ENCODE measurements at regions not wholly inside any gene's neighbourhood (a gene's known extent, or its start where the extent isn't known, plus 50 kb on each side); places are given as distances from the start of the nearest gene placed in this dataset.

DNA sequence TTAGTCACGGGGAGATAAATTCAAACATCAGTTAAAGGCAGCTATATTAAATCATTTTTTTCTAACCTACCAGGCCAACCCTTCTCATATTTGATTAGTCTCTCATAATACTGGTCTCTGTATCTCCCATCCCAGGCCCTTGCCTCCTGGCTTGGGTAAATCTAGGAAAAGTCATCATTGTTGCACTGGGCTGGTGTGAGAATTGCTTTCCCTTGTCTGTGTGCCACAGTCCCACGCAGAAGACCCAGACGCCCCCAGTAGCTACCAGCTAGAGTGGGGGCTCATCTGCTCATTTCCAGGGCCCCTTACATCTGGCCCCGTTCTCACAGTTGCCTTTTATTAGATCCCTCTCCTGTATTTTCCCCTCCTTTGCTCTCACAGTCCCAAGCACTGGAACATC, 67.6 kb upstream of the VIPR2 start:
- no peaks in the 10 kb centered on the region; the same call in 1 of the 2 replicates for H3K27me3 ChIP-seq (replicated peaks; ENCODE audit: control insufficient read depth, insufficient read depth, low read length)
- H3K36me3 ChIP-seq (ENCODE audit: control insufficient read depth, insufficient read depth, low read length), result no peaks in the 10 kb centered on the region
- intact Hi-C loops (cut with micrococcal nuclease; ENCODE audit: unreplicated experiment), result no loop called here
- TF ChIP-seq CTCF (IDR thresholded peaks at IDR 0.05; ENCODE audit: insufficient read depth in 1 of 2, low read depth in 1 of 2, low read length in 1 of 2, severe bottlenecking in 1 of 2, unreplicated experiment in 1 of 2), result no peak
- ChIA-PET POLR2A (no interaction called here), CTCF (no interaction called here)
- no peak overlapping the region for H3K4me3 ChIP-seq (ENCODE audit: low read depth, low read length)
- Mint-ChIP-seq H3K27me3 (ENCODE audit: insufficient read depth, unreplicated experiment) (no peaks in the 10 kb centered on the region), H3K27ac (ENCODE audit: unreplicated experiment) (no peak overlapping the region), H3K4me3 (ENCODE audit: unreplicated experiment) (no peak overlapping the region), H3K4me1 (ENCODE audit: low read depth, unreplicated experiment) (no peaks in the 10 kb centered on the region), H3K36me3 (ENCODE audit: insufficient read depth, unreplicated experiment) (no peaks in the 10 kb centered on the region), H3K9me3 (ENCODE audit: unreplicated experiment) (no peaks in the 10 kb centered on the region)
- H3K4me1 ChIP-seq, result no peaks in the 10 kb centered on the region
- no peaks in the 10 kb centered on the region for H3K9me3 ChIP-seq
- no peak for DNase-seq
- BruUV-seq (replicated peaks), result no TSS peak

DNA sequence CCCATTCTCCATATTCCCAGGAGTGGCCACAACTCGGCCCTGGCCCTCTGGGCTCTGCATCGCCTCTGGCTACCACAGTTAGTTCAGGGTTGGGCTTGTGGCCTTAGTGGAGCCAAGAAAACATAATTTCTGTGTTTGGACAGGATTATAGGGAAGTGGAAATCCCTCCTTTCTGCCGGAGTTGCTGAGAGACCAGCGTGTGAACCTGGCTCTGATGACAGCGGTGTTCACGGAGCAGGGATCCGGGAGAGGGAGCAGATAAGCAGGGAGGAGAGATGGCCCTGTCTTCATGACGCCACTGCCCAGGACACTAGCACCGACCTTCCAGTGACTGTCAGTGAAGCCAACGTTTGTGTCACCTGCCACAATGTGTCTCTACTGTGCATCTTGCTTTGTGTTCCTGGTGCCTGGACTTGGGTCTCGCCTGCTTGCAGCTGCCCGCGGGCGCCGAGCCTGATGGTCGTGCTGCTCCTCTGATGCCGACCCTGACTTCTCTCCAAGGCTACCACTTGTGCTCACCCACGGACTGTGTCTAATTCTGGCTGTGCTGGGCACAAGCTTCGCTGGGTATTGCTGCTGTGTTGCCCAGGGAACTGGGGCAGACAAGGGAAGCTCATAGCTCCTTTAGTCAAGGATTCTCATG, 67.0 kb upstream of the VIPR2 start:
- Mint-ChIP-seq H3K27me3 (ENCODE audit: insufficient read depth, unreplicated experiment) (no peaks in the 10 kb centered on the region), H3K4me3 (ENCODE audit: unreplicated experiment) (no peak overlapping the region), H3K4me1 (ENCODE audit: low read depth, unreplicated experiment) (no peaks in the 10 kb centered on the region), H3K27ac (ENCODE audit: unreplicated experiment) (no peak overlapping the region), H3K9me3 (ENCODE audit: unreplicated experiment) (no peaks in the 10 kb centered on the region), H3K36me3 (ENCODE audit: insufficient read depth, unreplicated experiment) (no peaks in the 10 kb centered on the region)
- H3K36me3 ChIP-seq (ENCODE audit: control insufficient read depth, insufficient read depth, low read length), result no peaks in the 10 kb centered on the region
- no TSS peak for BruUV-seq (replicated peaks)
- intact Hi-C loops (cut with micrococcal nuclease; ENCODE audit: unreplicated experiment), result no loop called here
- H3K9me3 ChIP-seq, result no peaks in the 10 kb centered on the region
- no peak overlapping the region for H3K4me3 ChIP-seq (ENCODE audit: low read depth, low read length)
- ChIA-PET CTCF (no interaction called here), POLR2A (no interaction called here)
- TF ChIP-seq CTCF (IDR thresholded peaks at IDR 0.05; ENCODE audit: insufficient read depth in 1 of 2, low read depth in 1 of 2, low read length in 1 of 2, severe bottlenecking in 1 of 2, unreplicated experiment in 1 of 2), result no peak
- H3K4me1 ChIP-seq, result no peaks in the 10 kb centered on the region
- H3K27me3 ChIP-seq (replicated peaks; ENCODE audit: control insufficient read depth, insufficient read depth, low read length), result no peaks in the 10 kb centered on the region; the same call in 1 of the 2 replicates
- no peak for DNase-seq

DNA sequence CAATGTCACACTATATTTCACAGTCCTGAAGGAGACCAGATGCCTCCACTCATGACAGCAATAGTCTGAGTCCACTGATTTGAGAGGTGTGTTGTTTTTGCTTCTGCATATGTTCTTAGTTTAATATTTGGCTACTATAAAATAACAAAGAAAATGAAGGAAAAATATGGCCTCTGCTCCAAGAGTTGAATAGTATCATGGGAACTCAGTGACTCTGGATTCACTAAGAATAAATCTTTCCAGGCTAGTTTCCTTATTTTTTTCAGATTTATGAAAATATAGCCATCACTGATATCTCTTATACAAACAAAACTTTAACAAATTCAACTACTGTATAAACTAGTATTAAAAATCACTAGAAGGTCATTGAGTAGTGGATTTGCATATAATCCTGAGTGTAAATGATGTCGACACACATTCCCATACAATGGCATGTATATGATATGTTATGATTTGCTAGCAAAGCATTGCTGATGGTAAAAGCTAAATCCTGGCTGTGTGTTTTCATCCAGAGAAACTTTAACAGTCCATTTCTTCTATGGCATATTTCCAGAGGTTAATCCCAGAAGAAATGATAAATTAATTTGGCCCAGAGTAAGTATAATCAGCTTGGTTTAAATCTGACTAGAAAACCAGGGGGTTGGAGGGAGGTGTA, 66.0 kb upstream of the VIPR2 start:
- Mint-ChIP-seq H3K27ac (ENCODE audit: unreplicated experiment) (no peak overlapping the region), H3K4me3 (ENCODE audit: unreplicated experiment) (no peak overlapping the region), H3K36me3 (ENCODE audit: insufficient read depth, unreplicated experiment) (no peaks in the 10 kb centered on the region), H3K9me3 (ENCODE audit: unreplicated experiment) (no peaks in the 10 kb centered on the region), H3K4me1 (ENCODE audit: low read depth, unreplicated experiment) (no peaks in the 10 kb centered on the region), H3K27me3 (ENCODE audit: insufficient read depth, unreplicated experiment) (peaks cover 3% of the 10 kb centered on the region)
- Histone ChIP-seq H3K4me3 (ENCODE audit: low read depth, low read length) (no peak overlapping the region), H3K4me1 (no peaks in the 10 kb centered on the region), H3K27me3 (replicated peaks; ENCODE audit: control insufficient read depth, insufficient read depth, low read length) (no peaks in the 10 kb centered on the region; the same call in 1 of the 2 replicates), H3K9me3 (no peaks in the 10 kb centered on the region), H3K36me3 (ENCODE audit: control insufficient read depth, insufficient read depth, low read length) (no peaks in the 10 kb centered on the region)
- CTCF ChIA-PET, result no interaction called here
- intact Hi-C loops (cut with micrococcal nuclease; ENCODE audit: unreplicated experiment), result no loop called here
- POLR2A ChIA-PET, result no interaction called here
- no peak for TF ChIP-seq CTCF (IDR thresholded peaks at IDR 0.05; ENCODE audit: insufficient read depth in 1 of 2, low read depth in 1 of 2, low read length in 1 of 2, severe bottlenecking in 1 of 2, unreplicated experiment in 1 of 2)
- BruUV-seq (replicated peaks), result no TSS peak
- DNase-seq, result no peak
